Testis (tissue), 2 donors: ENCODE measurements at regions not wholly inside any gene's neighbourhood (a gene's known extent, or its start where the extent isn't known, plus 50 kb on each side); places are given as distances from the start of the nearest gene placed in this dataset.

Experiments used
- POLR2A ChIP-seq: fragments of 450-650 bp; IDR thresholded peaks from one replicate; pipeline ENCODE4 v1.6.1; 2017; ENCODE audit warnings: antibody characterized with exemption, mild to moderate bottlenecking, moderate library complexity
- TF ChIP-seq, protein P1 (sequence below), 3 experiments: fragments of 450-650 bp in 2 of 3; fragments of 200-600 bp in 1 of 3; sonication (generic) in 1 of 3; IDR thresholded peaks; one replicate each; pipeline ENCODE4 v1.5.1; 2016 to 2019; ENCODE audit warnings: antibody characterized with exemption in 3 of 3, mild to moderate bottlenecking in 2 of 3, moderate library complexity in 1 of 3

DNA sequence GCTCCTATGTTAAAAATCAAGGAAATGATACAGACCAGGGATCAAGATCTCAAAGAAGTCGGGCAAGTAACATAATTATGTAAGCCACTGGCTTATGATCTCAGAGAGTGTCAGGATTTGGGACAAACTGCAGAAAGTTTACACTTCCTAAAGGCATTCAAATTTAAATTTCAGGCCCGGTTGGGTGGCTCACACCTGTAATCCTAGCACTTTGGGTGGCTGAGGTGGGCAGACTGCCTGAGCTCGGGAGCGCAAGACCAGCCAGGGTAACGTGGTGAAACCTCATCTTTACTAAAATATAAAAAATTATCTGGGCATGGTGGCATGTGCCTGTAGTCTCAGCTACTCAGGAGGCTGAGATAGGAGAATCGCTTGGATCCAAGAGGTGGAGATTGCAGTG lies 124.4 kb upstream of the UBE2E2 start:
- TF ChIP-seq, protein P1, sequence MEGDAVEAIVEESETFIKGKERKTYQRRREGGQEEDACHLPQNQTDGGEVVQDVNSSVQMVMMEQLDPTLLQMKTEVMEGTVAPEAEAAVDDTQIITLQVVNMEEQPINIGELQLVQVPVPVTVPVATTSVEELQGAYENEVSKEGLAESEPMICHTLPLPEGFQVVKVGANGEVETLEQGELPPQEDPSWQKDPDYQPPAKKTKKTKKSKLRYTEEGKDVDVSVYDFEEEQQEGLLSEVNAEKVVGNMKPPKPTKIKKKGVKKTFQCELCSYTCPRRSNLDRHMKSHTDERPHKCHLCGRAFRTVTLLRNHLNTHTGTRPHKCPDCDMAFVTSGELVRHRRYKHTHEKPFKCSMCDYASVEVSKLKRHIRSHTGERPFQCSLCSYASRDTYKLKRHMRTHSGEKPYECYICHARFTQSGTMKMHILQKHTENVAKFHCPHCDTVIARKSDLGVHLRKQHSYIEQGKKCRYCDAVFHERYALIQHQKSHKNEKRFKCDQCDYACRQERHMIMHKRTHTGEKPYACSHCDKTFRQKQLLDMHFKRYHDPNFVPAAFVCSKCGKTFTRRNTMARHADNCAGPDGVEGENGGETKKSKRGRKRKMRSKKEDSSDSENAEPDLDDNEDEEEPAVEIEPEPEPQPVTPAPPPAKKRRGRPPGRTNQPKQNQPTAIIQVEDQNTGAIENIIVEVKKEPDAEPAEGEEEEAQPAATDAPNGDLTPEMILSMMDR (IDR thresholded peaks at IDR 0.05) = no peak
- no peak for TF ChIP-seq POLR2A
